PC-3 (cell line): ENCODE measurements at regions not wholly inside any gene's neighbourhood (a gene's known extent, or its start where the extent isn't known, plus 50 kb on each side); places are given as distances from the start of the nearest gene placed in this dataset.

Experiments used
- EZH2 ChIP-seq: fragments of 300-600 bp; sonication (generic); IDR thresholded peaks from one replicate; pipeline ENCODE4 v1.6.1; 2017; ENCODE audit warnings: antibody characterized with exemption, mild to moderate bottlenecking, low read length; ENCODE audit not compliant: unreplicated experiment
- TF ChIP-seq, protein P1 (sequence below): fragments of 300-600 bp; sonication (generic); conservative IDR thresholded peaks from 2 replicates; pipeline ENCODE4 v1.5.1; 2017; ENCODE audit warnings: antibody characterized with exemption, low read depth, mild to moderate bottlenecking, low read length

- TF ChIP-seq, protein P1, sequence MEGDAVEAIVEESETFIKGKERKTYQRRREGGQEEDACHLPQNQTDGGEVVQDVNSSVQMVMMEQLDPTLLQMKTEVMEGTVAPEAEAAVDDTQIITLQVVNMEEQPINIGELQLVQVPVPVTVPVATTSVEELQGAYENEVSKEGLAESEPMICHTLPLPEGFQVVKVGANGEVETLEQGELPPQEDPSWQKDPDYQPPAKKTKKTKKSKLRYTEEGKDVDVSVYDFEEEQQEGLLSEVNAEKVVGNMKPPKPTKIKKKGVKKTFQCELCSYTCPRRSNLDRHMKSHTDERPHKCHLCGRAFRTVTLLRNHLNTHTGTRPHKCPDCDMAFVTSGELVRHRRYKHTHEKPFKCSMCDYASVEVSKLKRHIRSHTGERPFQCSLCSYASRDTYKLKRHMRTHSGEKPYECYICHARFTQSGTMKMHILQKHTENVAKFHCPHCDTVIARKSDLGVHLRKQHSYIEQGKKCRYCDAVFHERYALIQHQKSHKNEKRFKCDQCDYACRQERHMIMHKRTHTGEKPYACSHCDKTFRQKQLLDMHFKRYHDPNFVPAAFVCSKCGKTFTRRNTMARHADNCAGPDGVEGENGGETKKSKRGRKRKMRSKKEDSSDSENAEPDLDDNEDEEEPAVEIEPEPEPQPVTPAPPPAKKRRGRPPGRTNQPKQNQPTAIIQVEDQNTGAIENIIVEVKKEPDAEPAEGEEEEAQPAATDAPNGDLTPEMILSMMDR: no peak
- TF ChIP-seq EZH2: no peak
These were observed 261.1 kb downstream of the EN1 start for GRCh38 chr2:118586312-118586711.
